H1 (cell line): ENCODE measurements at regions not wholly inside any gene's neighbourhood (a gene's known extent, or its start where the extent isn't known, plus 50 kb on each side); places are given as distances from the start of the nearest gene placed in this dataset.

Experiments used
- SIRT6 ChIP-seq: IDR thresholded peaks from one replicate; pipeline ENCODE4 v1.7.1; 2012; ENCODE audit warnings: low read length, inconsistent platforms
- TAF1 ChIP-seq: IDR thresholded peaks from 2 replicates; pipeline ENCODE4 v1.6.1; 2011; ENCODE audit warnings: mild to moderate bottlenecking, low read depth, low read length
- TF ChIP-seq, protein P1 (sequence below): IDR thresholded peaks from 2 replicates; pipeline ENCODE4 v1.6.1; 2011; ENCODE audit warnings: low read length, improper control_type of control experiment

DNA sequence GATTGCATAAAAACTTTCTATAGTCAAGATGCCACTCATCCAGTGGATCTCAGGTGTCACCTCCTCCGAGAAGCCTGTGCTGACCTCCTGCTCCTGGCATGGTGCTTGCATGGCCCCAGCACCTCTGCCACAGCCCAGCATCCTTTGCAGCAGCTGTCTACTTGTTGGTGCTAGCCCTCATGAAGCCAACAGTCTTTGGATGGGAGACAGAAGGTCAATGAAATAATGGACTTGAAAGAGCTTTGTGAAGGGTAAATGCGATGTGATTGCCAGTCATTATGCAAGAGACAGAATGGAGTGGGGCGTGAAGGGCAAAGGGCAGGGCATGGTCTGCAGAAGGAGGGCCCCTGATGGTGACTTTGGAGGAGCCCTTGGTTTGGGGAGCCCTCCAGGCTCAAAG lies 63.0 kb upstream of the CLMN start (continued):
- TF ChIP-seq, protein P1, sequence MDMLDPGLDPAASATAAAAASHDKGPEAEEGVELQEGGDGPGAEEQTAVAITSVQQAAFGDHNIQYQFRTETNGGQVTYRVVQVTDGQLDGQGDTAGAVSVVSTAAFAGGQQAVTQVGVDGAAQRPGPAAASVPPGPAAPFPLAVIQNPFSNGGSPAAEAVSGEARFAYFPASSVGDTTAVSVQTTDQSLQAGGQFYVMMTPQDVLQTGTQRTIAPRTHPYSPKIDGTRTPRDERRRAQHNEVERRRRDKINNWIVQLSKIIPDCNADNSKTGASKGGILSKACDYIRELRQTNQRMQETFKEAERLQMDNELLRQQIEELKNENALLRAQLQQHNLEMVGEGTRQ: no peak
- no peak for TF ChIP-seq SIRT6
- TF ChIP-seq TAF1: no peak
